ENCODE measurements at regions not wholly inside any gene's neighbourhood (a gene's known extent, or its start where the extent isn't known, plus 50 kb on each side); places are given as distances from the start of the nearest gene placed in this dataset.

DNA sequence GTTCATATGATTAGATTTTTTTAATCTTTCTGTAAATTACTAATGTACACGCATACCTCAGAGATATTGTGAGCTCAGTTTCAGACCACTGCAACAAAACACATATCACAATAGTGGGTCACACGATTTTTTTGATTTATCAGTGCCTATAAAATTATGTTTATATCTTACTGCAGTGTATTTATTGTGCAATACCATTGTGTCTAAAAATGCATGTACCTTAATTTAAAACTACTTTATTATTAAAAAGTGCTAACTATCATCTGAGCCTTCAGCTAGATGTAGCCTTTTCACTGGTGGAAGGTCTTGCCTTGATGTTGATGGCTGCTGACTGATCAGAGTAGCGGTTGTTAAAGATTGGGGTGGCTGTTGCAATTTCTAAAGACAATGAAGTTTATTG is 918.8 kb upstream of the CHORDC1 start:
- H3K36me3 ChIP-seq (ENCODE audit: control insufficient read depth in 2 of 2, extremely low read depth in 1 of 2, insufficient read depth in 2 of 2, low read length in 2 of 2) = no peaks in the 10 kb centered on the region
- H3K4me2 ChIP-seq (ENCODE audit: insufficient read depth, low read length) = no peak overlapping the region
- H3K4me3 ChIP-seq (replicated peaks in 1 of 3; ENCODE audit: insufficient read depth in 1 of 3, low read depth in 1 of 3, low read length in 3 of 3) = no peak overlapping the region
- TF ChIP-seq GATA2 (IDR thresholded peaks at IDR 0.05; ENCODE audit: insufficient read depth, insufficient read length, low read depth, low read length) (no peak), EZH2 (IDR thresholded peaks at IDR 0.05; ENCODE audit: borderline replicate concordance, low read depth, low read length, severe bottlenecking) (no peak), POLR2A (IDR thresholded peaks at IDR 0.05; ENCODE audit: low read depth, low read length) (no peak), FOS (IDR thresholded peaks at IDR 0.05; ENCODE audit: borderline replicate concordance, insufficient read depth, low read length) (no peak), JUN (IDR thresholded peaks at IDR 0.05; ENCODE audit: borderline replicate concordance, insufficient read depth, insufficient read length, low read depth) (no peak), POLR2AphosphoS5 (IDR thresholded peaks at IDR 0.05; ENCODE audit: insufficient read depth, low read depth, low read length) (no peak), MYC (IDR thresholded peaks at IDR 0.05; ENCODE audit: low read depth, low read length) (no peak)
- TF ChIP-seq, protein P1, sequence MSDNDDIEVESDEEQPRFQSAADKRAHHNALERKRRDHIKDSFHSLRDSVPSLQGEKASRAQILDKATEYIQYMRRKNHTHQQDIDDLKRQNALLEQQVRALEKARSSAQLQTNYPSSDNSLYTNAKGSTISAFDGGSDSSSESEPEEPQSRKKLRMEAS (IDR thresholded peaks at IDR 0.05; ENCODE audit: insufficient read depth, insufficient read length) = no peak
- TF ChIP-seq, protein P2, sequence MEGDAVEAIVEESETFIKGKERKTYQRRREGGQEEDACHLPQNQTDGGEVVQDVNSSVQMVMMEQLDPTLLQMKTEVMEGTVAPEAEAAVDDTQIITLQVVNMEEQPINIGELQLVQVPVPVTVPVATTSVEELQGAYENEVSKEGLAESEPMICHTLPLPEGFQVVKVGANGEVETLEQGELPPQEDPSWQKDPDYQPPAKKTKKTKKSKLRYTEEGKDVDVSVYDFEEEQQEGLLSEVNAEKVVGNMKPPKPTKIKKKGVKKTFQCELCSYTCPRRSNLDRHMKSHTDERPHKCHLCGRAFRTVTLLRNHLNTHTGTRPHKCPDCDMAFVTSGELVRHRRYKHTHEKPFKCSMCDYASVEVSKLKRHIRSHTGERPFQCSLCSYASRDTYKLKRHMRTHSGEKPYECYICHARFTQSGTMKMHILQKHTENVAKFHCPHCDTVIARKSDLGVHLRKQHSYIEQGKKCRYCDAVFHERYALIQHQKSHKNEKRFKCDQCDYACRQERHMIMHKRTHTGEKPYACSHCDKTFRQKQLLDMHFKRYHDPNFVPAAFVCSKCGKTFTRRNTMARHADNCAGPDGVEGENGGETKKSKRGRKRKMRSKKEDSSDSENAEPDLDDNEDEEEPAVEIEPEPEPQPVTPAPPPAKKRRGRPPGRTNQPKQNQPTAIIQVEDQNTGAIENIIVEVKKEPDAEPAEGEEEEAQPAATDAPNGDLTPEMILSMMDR (IDR thresholded peaks at IDR 0.05; ENCODE audit: extremely low read depth in 1 of 2, insufficient read depth in 1 of 2, low read depth in 1 of 2, low read length in 2 of 2) = no peak
- no TSS peak for BruUV-seq (replicated peaks)
- no peak overlapping the region for H3K9ac ChIP-seq (replicated peaks; ENCODE audit: extremely low read depth, insufficient read depth, low read length)
- no peaks in the 10 kb centered on the region for H3K27me3 ChIP-seq (ENCODE audit: control insufficient read depth in 2 of 2, insufficient read depth in 2 of 2, low read length in 2 of 2)
- FAIRE-seq = no peak
- no peak overlapping the region for H2AFZ ChIP-seq (ENCODE audit: low read depth, low read length)
- no peak for DNase-seq (ENCODE audit: low read depth, low spot score)
- ChIA-PET CTCF (no interaction called here), POLR2A (no interaction called here)
- no peaks in the 10 kb centered on the region for H3K9me3 ChIP-seq (replicated peaks; ENCODE audit: control insufficient read depth, insufficient read depth, low read length)
- H4K20me1 ChIP-seq (replicated peaks; ENCODE audit: control insufficient read depth, extremely low read depth, insufficient read depth, low read length) = no peaks in the 10 kb centered on the region
- no peaks in the 10 kb centered on the region for H3K9me1 ChIP-seq (replicated peaks; ENCODE audit: control insufficient read depth, extremely low read depth, insufficient read depth, low read length)
- H3K4me1 ChIP-seq (ENCODE audit: control insufficient read depth, extremely low read depth, insufficient read depth, low read length) = no peaks in the 10 kb centered on the region
- no peak overlapping the region for H3K27ac ChIP-seq (ENCODE audit: insufficient read depth, low read depth, low read length)
- dilution Hi-C loops (cut with MboI; ENCODE audit: extremely low pct_ligation_motif_present, low sequenced_read_pairs) = no loop called here
- H3K79me2 ChIP-seq (ENCODE audit: control insufficient read depth, insufficient read depth, low read length) = no peaks in the 10 kb centered on the region
- intact Hi-C loops (cut with micrococcal nuclease) = no loop called here

All from endothelial cell of umbilical vein (primary cell).